ENCODE measurements at regions not wholly inside any gene's neighbourhood (a gene's known extent, or its start where the extent isn't known, plus 50 kb on each side); places are given as distances from the start of the nearest gene placed in this dataset.

DNA sequence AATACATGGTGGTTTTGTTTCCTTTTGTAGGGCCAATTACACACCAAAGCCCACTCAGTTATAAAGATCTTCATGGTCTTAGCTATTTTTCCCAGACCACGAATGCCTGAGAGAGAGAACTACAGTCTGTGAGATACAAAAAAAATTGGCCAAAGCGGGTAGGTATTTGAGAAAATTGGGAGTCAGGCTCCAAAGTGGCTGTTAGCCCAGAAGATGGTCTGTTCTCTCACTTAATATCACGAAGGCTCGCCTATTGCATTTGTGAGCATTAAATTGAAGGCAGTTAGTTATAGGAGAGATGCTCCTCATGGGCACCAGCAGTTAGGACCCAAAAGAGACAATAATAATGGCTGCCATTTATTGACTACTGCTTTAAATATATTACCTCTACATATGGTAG lies 342.7 kb downstream of the PLPP3 start:
- Mint-ChIP-seq H3K4me1 (no peaks in the 10 kb centered on the region), H3K36me3 (no peaks in the 10 kb centered on the region), H3K9me3 (peaks cover 10% of the 10 kb centered on the region), H3K27ac (no peak overlapping the region), H3K4me3 (no peak overlapping the region), H3K27me3 (ENCODE audit: insufficient read depth, low read depth) (no peaks in the 10 kb centered on the region)
- H3K27ac ChIP-seq, result no peak overlapping the region
- no peak overlapping the region for H2AFZ ChIP-seq (replicated peaks)
- peaks cover 9% of the 10 kb centered on the region for H3K4me1 ChIP-seq
- no peaks in the 10 kb centered on the region for H3K79me2 ChIP-seq (ENCODE audit: low read depth)
- no peak for TF ChIP-seq EZH2phosphoT487 (IDR thresholded peaks at IDR 0.05)
- TF ChIP-seq, protein P1, sequence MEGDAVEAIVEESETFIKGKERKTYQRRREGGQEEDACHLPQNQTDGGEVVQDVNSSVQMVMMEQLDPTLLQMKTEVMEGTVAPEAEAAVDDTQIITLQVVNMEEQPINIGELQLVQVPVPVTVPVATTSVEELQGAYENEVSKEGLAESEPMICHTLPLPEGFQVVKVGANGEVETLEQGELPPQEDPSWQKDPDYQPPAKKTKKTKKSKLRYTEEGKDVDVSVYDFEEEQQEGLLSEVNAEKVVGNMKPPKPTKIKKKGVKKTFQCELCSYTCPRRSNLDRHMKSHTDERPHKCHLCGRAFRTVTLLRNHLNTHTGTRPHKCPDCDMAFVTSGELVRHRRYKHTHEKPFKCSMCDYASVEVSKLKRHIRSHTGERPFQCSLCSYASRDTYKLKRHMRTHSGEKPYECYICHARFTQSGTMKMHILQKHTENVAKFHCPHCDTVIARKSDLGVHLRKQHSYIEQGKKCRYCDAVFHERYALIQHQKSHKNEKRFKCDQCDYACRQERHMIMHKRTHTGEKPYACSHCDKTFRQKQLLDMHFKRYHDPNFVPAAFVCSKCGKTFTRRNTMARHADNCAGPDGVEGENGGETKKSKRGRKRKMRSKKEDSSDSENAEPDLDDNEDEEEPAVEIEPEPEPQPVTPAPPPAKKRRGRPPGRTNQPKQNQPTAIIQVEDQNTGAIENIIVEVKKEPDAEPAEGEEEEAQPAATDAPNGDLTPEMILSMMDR (IDR thresholded peaks at IDR 0.05), result no peak
- TF ChIP-seq EZH2 (IDR thresholded peaks at IDR 0.05), result no peak
- no peak for DNase-seq (ENCODE audit: low spot score)
- H3K4me3 ChIP-seq, result no peak overlapping the region
- peaks cover 3% of the 10 kb centered on the region for H3K9me3 ChIP-seq (ENCODE audit: low read depth)
- no peaks in the 10 kb centered on the region for H3F3A ChIP-seq (ENCODE audit: low read depth)
- no peaks in the 10 kb centered on the region for H3K27me3 ChIP-seq
- no peak overlapping the region for H3K4me2 ChIP-seq
- H3K36me3 ChIP-seq, result no peaks in the 10 kb centered on the region
- no peak overlapping the region for H3K9ac ChIP-seq
- H4K20me1 ChIP-seq (ENCODE audit: low read depth), result no peaks in the 10 kb centered on the region

GRCh38 chr1:56235909-56236510 lies 343.4 kb downstream of the PLPP3 start:
- H3K4me3 Mint-ChIP-seq, result no peak overlapping the region
- no peak overlapping the region for H3K27ac Mint-ChIP-seq
- no peaks in the 10 kb centered on the region for H3K27me3 Mint-ChIP-seq (ENCODE audit: insufficient read depth, low read depth)
- Histone ChIP-seq H3K9me3 (ENCODE audit: low read depth) (no peaks in the 10 kb centered on the region), H3F3A (ENCODE audit: low read depth) (no peaks in the 10 kb centered on the region), H3K4me1 (peaks cover 9% of the 10 kb centered on the region), H4K20me1 (ENCODE audit: low read depth) (no peaks in the 10 kb centered on the region), H3K36me3 (no peaks in the 10 kb centered on the region), H3K4me2 (no peak overlapping the region), H3K27ac (no peak overlapping the region), H3K27me3 (no peaks in the 10 kb centered on the region), H3K9ac (no peak overlapping the region), H3K79me2 (ENCODE audit: low read depth) (no peaks in the 10 kb centered on the region), H2AFZ (replicated peaks) (no peak overlapping the region), H3K4me3 (no peak overlapping the region)
- DNase-seq (ENCODE audit: low spot score), result no peak
- no peaks in the 10 kb centered on the region for H3K36me3 Mint-ChIP-seq
- peaks cover 6% of the 10 kb centered on the region for H3K9me3 Mint-ChIP-seq
- no peaks in the 10 kb centered on the region for H3K4me1 Mint-ChIP-seq
- no peak for TF ChIP-seq EZH2 (IDR thresholded peaks at IDR 0.05)
- TF ChIP-seq, protein P1 (IDR thresholded peaks at IDR 0.05), result no peak
- no peak for TF ChIP-seq EZH2phosphoT487 (IDR thresholded peaks at IDR 0.05)

DNA sequence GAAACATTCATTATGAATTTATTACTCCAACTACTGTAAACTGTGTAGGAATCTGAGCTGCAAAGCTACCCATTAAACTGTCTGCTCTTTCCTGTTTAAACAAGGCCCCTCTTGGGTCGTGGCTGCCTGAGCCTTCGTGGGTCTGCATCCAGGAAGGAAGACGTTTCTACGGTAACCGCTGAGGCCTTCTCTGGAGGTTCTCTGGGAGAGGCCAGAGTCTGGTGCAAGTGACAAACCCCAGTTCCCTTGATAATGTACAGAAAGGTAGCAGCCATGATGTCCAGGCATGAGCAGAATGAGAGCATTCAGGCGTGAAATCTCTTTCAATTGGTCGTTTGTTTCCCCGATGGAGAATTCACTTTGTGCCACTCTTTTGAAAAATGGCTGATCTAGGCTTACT lies 350.2 kb downstream of the PLPP3 start:
- no peak overlapping the region for H3K27ac ChIP-seq
- H3K36me3 ChIP-seq, result no peaks in the 10 kb centered on the region
- H3K4me2 ChIP-seq, result peak overlapping the region; percentile 5
- Mint-ChIP-seq H3K4me1 (peaks cover 30% of the 10 kb centered on the region), H3K27ac (peak overlapping the region; percentile 93), H3K27me3 (ENCODE audit: insufficient read depth, low read depth) (no peaks in the 10 kb centered on the region), H3K9me3 (no peaks in the 10 kb centered on the region), H3K36me3 (no peaks in the 10 kb centered on the region), H3K4me3 (no peak overlapping the region)
- H3K79me2 ChIP-seq (ENCODE audit: low read depth), result no peaks in the 10 kb centered on the region
- H3K9me3 ChIP-seq (ENCODE audit: low read depth), result no peaks in the 10 kb centered on the region
- TF ChIP-seq EZH2 (IDR thresholded peaks at IDR 0.05) (no peak), EZH2phosphoT487 (IDR thresholded peaks at IDR 0.05) (no peak)
- TF ChIP-seq, protein P1 (IDR thresholded peaks at IDR 0.05), result no peak
- no peaks in the 10 kb centered on the region for H3F3A ChIP-seq (ENCODE audit: low read depth)
- peaks cover 14% of the 10 kb centered on the region for H3K4me1 ChIP-seq
- no peak overlapping the region for H3K9ac ChIP-seq
- H3K4me3 ChIP-seq, result no peak overlapping the region
- no peaks in the 10 kb centered on the region for H4K20me1 ChIP-seq (ENCODE audit: low read depth)
- H3K27me3 ChIP-seq, result no peaks in the 10 kb centered on the region
- peak; percentile 71 for DNase-seq (ENCODE audit: low spot score)
- no peak overlapping the region for H2AFZ ChIP-seq (replicated peaks)

Data from neural progenitor cell (in vitro differentiated cells).